ENCODE measurements at regions not wholly inside any gene's neighbourhood (a gene's known extent, or its start where the extent isn't known, plus 50 kb on each side); places are given as distances from the start of the nearest gene placed in this dataset.

- no peak for DNase-seq
- Mint-ChIP-seq H3K4me1 (ENCODE audit: low read depth) (no peaks in the 10 kb centered on the region), H3K27me3 (peaks cover 38% of the 10 kb centered on the region), H3K4me3 (no peak overlapping the region), H3K27ac (no peak overlapping the region), H3K9me3 (peaks cover 1% of the 10 kb centered on the region), H3K36me3 (no peaks in the 10 kb centered on the region)
- CTCF ChIA-PET = no interaction called here
- intact Hi-C loops (cut with micrococcal nuclease) = no loop called here
- POLR2A ChIA-PET = no interaction called here
These were observed 348.1 kb downstream of the FOXL1 start for GRCh38 chr16:86926181-86927094.

GRCh38 chr16:86927699-86928098, 349.4 kb downstream of the FOXL1 start:
- ChIA-PET CTCF (no interaction called here), POLR2A (no interaction called here)
- no peaks in the 10 kb centered on the region for H3K9me3 Mint-ChIP-seq
- H3K36me3 Mint-ChIP-seq = no peaks in the 10 kb centered on the region
- peaks cover 38% of the 10 kb centered on the region for H3K27me3 Mint-ChIP-seq
- DNase-seq = no peak
- H3K4me1 Mint-ChIP-seq (ENCODE audit: low read depth) = no peaks in the 10 kb centered on the region
- intact Hi-C loops (cut with micrococcal nuclease) = no loop called here
- no peak overlapping the region for H3K4me3 Mint-ChIP-seq
- H3K27ac Mint-ChIP-seq = no peak overlapping the region

- Mint-ChIP-seq H3K27me3 (peaks cover 37% of the 10 kb centered on the region), H3K4me1 (ENCODE audit: low read depth) (no peaks in the 10 kb centered on the region), H3K27ac (no peak overlapping the region), H3K9me3 (no peaks in the 10 kb centered on the region), H3K36me3 (no peaks in the 10 kb centered on the region), H3K4me3 (no peak overlapping the region)
- intact Hi-C loops (cut with micrococcal nuclease) = no loop called here
- DNase-seq = no peak
- POLR2A ChIA-PET = no interaction called here
- CTCF ChIA-PET = no interaction called here
These were observed 350.2 kb downstream of the FOXL1 start for GRCh38 chr16:86928523-86929011.

DNA sequence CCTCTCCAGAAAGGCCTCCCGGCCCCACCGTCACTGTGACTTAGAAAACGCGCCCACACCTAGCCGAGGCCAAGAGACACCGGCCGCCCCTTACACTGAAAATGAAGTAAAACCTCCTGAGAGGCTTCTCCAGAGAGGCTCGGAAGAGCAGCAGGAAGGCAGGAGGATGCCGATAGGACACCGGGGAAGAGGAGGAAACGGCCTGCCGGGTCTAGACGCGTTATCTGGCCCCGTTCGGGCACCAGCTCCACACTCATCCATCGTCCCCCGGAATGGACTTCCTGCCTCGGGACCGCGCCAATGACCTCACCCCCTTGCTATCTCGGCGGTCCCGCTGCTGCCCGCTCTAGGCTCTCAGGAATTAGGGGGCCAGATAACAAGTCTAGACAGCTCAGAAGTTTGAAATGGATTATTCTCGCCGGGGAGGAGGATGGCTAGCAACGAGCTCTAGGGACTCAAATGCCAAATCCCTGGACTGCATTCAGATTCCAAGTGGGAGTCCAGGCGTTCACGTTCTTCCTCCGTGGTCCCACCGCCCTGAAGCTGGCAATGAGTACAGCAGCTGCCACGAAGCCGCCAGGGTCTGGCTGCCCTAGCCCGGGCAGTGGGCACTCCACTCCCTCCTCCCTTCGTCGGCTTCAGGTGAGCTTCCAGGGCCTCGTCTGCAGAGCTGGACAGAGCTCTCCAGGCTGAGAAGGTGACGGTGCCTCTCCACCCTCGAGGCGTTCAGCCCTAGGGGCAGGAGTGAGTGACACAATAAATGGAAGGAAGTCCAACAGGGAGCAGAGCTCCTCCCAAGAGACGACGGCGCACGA, 350.9 kb downstream of the FOXL1 start:
- no peaks in the 10 kb centered on the region for H3K36me3 Mint-ChIP-seq
- H3K27ac Mint-ChIP-seq = no peak overlapping the region
- DNase-seq = no peak
- no peaks in the 10 kb centered on the region for H3K9me3 Mint-ChIP-seq
- no peak overlapping the region for H3K4me3 Mint-ChIP-seq
- ChIA-PET CTCF (no interaction called here), POLR2A (no interaction called here)
- intact Hi-C loops (cut with micrococcal nuclease) = no loop called here
- no peaks in the 10 kb centered on the region for H3K4me1 Mint-ChIP-seq (ENCODE audit: low read depth)
- H3K27me3 Mint-ChIP-seq = peaks cover 35% of the 10 kb centered on the region

DNA sequence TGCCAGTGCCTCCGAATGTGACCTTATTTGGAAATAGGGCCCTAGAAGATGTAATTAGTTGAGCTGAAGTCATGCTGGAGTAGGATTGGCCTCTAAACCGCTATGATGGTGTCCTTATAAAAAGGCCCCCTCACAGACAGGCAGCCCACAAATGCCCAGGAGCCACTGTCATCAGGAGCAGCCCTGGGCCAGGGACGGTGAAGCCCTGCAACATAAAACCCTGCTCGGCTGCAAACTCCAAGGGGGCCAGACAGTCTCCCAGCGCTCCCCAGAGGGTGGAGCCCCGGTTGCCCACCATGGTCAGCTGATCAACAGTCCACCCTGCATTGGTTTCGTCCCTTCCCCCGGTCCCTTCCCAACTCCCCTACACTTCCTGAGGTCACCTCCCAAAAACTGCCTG, 351.7 kb downstream of the FOXL1 start:
- H3K9me3 Mint-ChIP-seq = no peaks in the 10 kb centered on the region
- H3K36me3 Mint-ChIP-seq = no peaks in the 10 kb centered on the region
- intact Hi-C loops (cut with micrococcal nuclease) = no loop called here
- no peaks in the 10 kb centered on the region for H3K4me1 Mint-ChIP-seq (ENCODE audit: low read depth)
- H3K27me3 Mint-ChIP-seq = peaks cover 34% of the 10 kb centered on the region
- H3K4me3 Mint-ChIP-seq = no peak overlapping the region
- POLR2A ChIA-PET = no interaction called here
- DNase-seq = no peak
- CTCF ChIA-PET = no interaction called here
- H3K27ac Mint-ChIP-seq = no peak overlapping the region

GRCh38 chr16:86930663-86931373, 352.5 kb downstream of the FOXL1 start:
- no peaks in the 10 kb centered on the region for H3K4me1 Mint-ChIP-seq (ENCODE audit: low read depth)
- peaks cover 41% of the 10 kb centered on the region for H3K27me3 Mint-ChIP-seq
- no peak overlapping the region for H3K27ac Mint-ChIP-seq
- intact Hi-C loops (cut with micrococcal nuclease) = no loop called here
- H3K36me3 Mint-ChIP-seq = no peaks in the 10 kb centered on the region
- CTCF ChIA-PET = no interaction called here
- no peaks in the 10 kb centered on the region for H3K9me3 Mint-ChIP-seq
- DNase-seq = no peak
- H3K4me3 Mint-ChIP-seq = no peak overlapping the region
- POLR2A ChIA-PET = no interaction called here

- Mint-ChIP-seq H3K4me1 (ENCODE audit: low read depth) (no peaks in the 10 kb centered on the region), H3K27ac (no peak overlapping the region), H3K36me3 (no peaks in the 10 kb centered on the region), H3K9me3 (no peaks in the 10 kb centered on the region), H3K4me3 (no peak overlapping the region), H3K27me3 (peaks cover 41% of the 10 kb centered on the region)
- intact Hi-C loops (cut with micrococcal nuclease) = no loop called here
- POLR2A ChIA-PET = no interaction called here
- DNase-seq = no peak
- CTCF ChIA-PET = no interaction called here
These were observed 353.1 kb downstream of the FOXL1 start for GRCh38 chr16:86931410-86931941.

- no peak for DNase-seq
- H3K27me3 Mint-ChIP-seq = peaks cover 39% of the 10 kb centered on the region
These were observed 354.0 kb downstream of the FOXL1 start for GRCh38 chr16:86932130-86932982.

DNA sequence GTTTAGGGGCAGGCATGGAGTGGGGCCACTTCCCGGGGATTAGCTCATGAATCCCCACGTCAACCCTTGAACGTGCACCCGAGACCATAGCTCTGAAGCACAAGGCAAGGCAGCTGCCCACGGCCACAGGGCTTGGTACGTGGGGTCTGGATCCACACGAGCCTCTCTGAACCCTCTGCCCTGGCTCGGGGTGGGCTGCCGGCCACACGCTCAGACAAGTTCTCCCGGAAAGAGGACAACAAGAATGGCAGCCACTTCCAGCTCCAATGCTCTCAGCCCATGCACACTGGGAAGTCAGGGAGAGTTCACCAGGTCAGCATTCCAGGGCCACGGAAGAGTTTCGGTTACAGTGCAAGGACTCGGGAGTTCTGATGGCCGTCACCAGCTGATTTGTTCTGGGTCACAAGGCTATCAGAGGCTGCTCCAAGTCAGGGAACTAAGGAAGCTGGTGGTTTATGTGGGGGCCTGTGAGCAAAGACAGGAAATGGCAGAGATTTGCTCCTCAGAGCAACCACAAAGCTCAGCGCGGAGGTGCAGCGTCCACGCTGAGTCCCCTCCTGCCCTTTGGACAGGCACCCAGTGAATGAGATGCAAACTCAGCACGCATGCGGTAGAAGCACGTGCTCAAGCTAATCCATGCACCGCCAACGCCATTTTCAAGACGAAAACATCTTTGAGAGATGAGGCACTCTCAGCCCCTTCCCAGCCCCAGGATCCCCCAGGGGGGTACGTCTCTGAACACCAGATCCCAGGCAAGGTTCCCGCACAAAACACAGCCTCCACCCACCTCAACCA, 356.4 kb downstream of the FOXL1 start:
- H3K9me3 Mint-ChIP-seq = peaks cover 8% of the 10 kb centered on the region
- ChIA-PET CTCF (no interaction called here), POLR2A (no interaction called here)
- intact Hi-C loops (cut with micrococcal nuclease) = no loop called here
- no peak overlapping the region for H3K4me3 Mint-ChIP-seq
- no peak for DNase-seq
- no peak overlapping the region for H3K27ac Mint-ChIP-seq
- no peaks in the 10 kb centered on the region for H3K4me1 Mint-ChIP-seq (ENCODE audit: low read depth)
- peaks cover 25% of the 10 kb centered on the region for H3K27me3 Mint-ChIP-seq
- H3K36me3 Mint-ChIP-seq = no peaks in the 10 kb centered on the region

More at GRCh38 chr16:86932130-86932982, 354.0 kb downstream of the FOXL1 start:
- CTCF ChIA-PET = no interaction called here
- intact Hi-C loops (cut with micrococcal nuclease) = no loop called here
- H3K27ac Mint-ChIP-seq = no peak overlapping the region
- no peaks in the 10 kb centered on the region for H3K36me3 Mint-ChIP-seq
- H3K4me3 Mint-ChIP-seq = no peak overlapping the region
- H3K9me3 Mint-ChIP-seq = no peaks in the 10 kb centered on the region
- no peaks in the 10 kb centered on the region for H3K4me1 Mint-ChIP-seq (ENCODE audit: low read depth)
- POLR2A ChIA-PET = no interaction called here

DNA sequence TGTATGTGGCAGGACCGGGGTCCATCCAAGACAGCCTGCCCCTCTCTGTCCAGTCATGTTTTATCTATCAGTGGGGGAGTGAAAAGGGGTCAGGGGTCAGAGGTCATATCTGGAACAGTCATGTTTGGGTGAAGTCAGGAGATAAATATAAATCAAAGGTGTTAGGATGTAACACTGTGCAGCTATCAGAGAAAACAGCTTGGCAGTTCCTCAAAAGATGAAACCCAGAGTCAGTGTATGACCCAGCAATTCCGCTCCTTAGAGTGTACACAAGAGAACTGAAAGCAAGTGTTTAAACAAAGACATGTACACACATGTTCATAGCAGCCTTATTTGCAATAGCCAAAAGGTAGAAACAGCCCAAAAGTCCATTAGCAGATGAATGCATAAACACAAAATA, 361.3 kb downstream of the FOXL1 start:
- Mint-ChIP-seq H3K4me1 (ENCODE audit: low read depth) (no peaks in the 10 kb centered on the region), H3K9me3 (peaks cover 17% of the 10 kb centered on the region), H3K27ac (no peak overlapping the region), H3K27me3 (peaks cover 18% of the 10 kb centered on the region), H3K4me3 (no peak overlapping the region), H3K36me3 (no peaks in the 10 kb centered on the region)
- CTCF ChIA-PET = no interaction called here
- intact Hi-C loops (cut with micrococcal nuclease) = no loop called here
- POLR2A ChIA-PET = no interaction called here
- DNase-seq = no peak

DNA sequence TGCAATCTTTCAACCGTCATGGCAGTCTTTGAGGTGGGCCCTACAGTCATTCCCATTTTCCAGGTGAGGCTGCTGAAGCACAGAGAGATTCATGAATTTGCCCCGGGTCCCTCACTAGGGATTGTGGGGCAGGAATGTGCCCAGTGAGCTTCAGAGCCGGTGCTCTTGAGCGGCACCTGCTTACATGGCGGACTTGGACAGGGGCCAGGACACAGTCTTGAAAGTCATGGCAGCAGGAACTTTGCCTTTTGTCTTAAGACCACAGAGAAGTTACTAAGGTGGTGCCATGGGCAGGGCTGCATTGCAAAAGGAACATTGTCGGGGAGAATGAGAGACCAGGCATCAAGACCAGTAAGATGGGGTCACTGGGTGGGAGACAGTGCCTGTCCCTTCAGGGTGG, 363.4 kb downstream of the FOXL1 start:
- Mint-ChIP-seq H3K4me3 (no peak overlapping the region), H3K27me3 (peaks cover 4% of the 10 kb centered on the region), H3K27ac (no peak overlapping the region), H3K4me1 (ENCODE audit: low read depth) (no peaks in the 10 kb centered on the region), H3K36me3 (no peaks in the 10 kb centered on the region), H3K9me3 (peaks cover 17% of the 10 kb centered on the region)
- intact Hi-C loops (cut with micrococcal nuclease) = no loop called here
- ChIA-PET CTCF (no interaction called here), POLR2A (no interaction called here)
- no peak for DNase-seq
